K562 (cell line): ENCODE measurements at regions not wholly inside any gene's neighbourhood (a gene's known extent, or its start where the extent isn't known, plus 50 kb on each side); places are given as distances from the start of the nearest gene placed in this dataset.

ENCODE experiments used
- ATAC-seq: fragments of 200-7000 bp; cut with Tn5 transposase; 3 replicates; pipeline ENCODE4 v1.9.1; 2020; ENCODE audit warnings: moderate library complexity
- BruUV-seq: library from RNA; stranded (reverse); fragments of 400-500 nt; replicated peaks from 2 replicates; lab custom pipeline; 2021; lab: Mats Ljungman, UMichigan
- CTCF ChIA-PET: fragments of 300-600 bp; formaldehyde crosslinking; extraction: SDS; loops from one replicate; lab custom pipeline; 2021; ENCODE audit warnings: low intra/inter-chr PET ratio; lab: Yijun Ruan, JAX
- POLR2A ChIA-PET: fragments of 300-600, 350-650 bp; sonication (Branson Sonifier 250); formaldehyde crosslinking; extraction: SDS; loops from one replicate; lab custom pipeline; 2021; ENCODE audit warnings: antibody characterized with exemption, inconsistent platforms; lab: Yijun Ruan, JAX
- DNase-seq, 4 experiments: peaks; one replicate each; pipeline versions ENCODE4 v3.0.0 to v3.0.0-alpha.2; 2011 to 2018; ENCODE audit warnings: low spot score in 3 of 4, mixed read lengths in 3 of 4; ENCODE audit errors: extremely low read depth in 1 of 4
- FAIRE-seq: peaks from 2 replicates; lab custom pipeline; 2011; peaks lifted over from hg19 to GRCh38; lab: Jason Lieb, UNC
- H2AFZ ChIP-seq: 2 replicates; pipeline ENCODE4 v1.6.0; 2011; ENCODE audit warnings: low read depth, low read length, control low read depth, inconsistent platforms
- H3K27ac ChIP-seq: fragments of 200-600 bp; 3 replicates; pipeline ENCODE4 v1.8.0; 2011; ENCODE audit warnings: low read depth, mild to moderate bottlenecking, control low read depth, inconsistent platforms, low read length, moderate library complexity, mixed read lengths; ENCODE audit errors: extremely low read depth
- H3K27me3 ChIP-seq, 2 experiments: fragments of 300-600 bp in 1 of 2; 2 replicates in 1 of 2; 3 replicates in 1 of 2; pipeline versions ENCODE4 v1.6.0 to v1.8.0; 2011; ENCODE audit warnings: inconsistent platforms in 2 of 2, low read length in 2 of 2, mild to moderate bottlenecking in 1 of 2, mixed read lengths in 1 of 2, moderate library complexity in 1 of 2; ENCODE audit not compliant: control insufficient read depth in 2 of 2, insufficient read depth in 2 of 2
- H3K36me3 ChIP-seq: fragments of 300-600 bp; 3 replicates; pipeline ENCODE4 v1.8.0; 2011; ENCODE audit warnings: mild to moderate bottlenecking, low read length, inconsistent platforms; ENCODE audit not compliant: control insufficient read depth, insufficient read depth
- H3K4me1 ChIP-seq, 2 experiments: fragments of 200-600 bp in 1 of 2; replicated peaks in 1 of 2; 2 replicates in 1 of 2; 3 replicates in 1 of 2; pipeline versions ENCODE4 v1.5.1 to v1.8.0; 2011; ENCODE audit warnings: inconsistent platforms in 2 of 2, low read length in 2 of 2, mild to moderate bottlenecking in 1 of 2, mixed read lengths in 1 of 2, moderate library complexity in 1 of 2; ENCODE audit not compliant: control insufficient read depth in 2 of 2, insufficient read depth in 2 of 2
- H3K4me2 ChIP-seq: 2 replicates; pipeline ENCODE4 v1.6.1; 2011; ENCODE audit warnings: low read length, control low read depth, inconsistent platforms, mixed read lengths; ENCODE audit not compliant: insufficient read depth
- H3K4me3 ChIP-seq: fragments of 200-600 bp; sonication (generic), shearing (Covaris generic); 2 replicates; pipeline ENCODE4 v1.5.1; 2016; ENCODE audit warnings: control low read depth, inconsistent platforms
- H3K79me2 ChIP-seq: fragments of 200-600 bp; 3 replicates; pipeline ENCODE4 v1.8.0; 2011; ENCODE audit warnings: low read length, inconsistent platforms; ENCODE audit not compliant: control insufficient read depth, insufficient read depth
- H3K9ac ChIP-seq, 2 experiments: 2 replicates each; pipeline versions ENCODE4 v1.6.0 to v1.6.1; 2011; ENCODE audit warnings: low read depth in 2 of 2, low read length in 2 of 2, control low read depth in 1 of 2, inconsistent platforms in 1 of 2, mild to moderate bottlenecking in 1 of 2, mixed read lengths in 1 of 2; ENCODE audit not compliant: insufficient read depth in 1 of 2
- H3K9me1 ChIP-seq: one replicate; pipeline ENCODE4 v1.6.0; 2011; ENCODE audit warnings: inconsistent platforms, mild to moderate bottlenecking, low read length, moderate library complexity; ENCODE audit not compliant: control insufficient read depth, insufficient read depth
- H3K9me3 ChIP-seq: replicated peaks from 2 replicates; pipeline ENCODE4 v1.5.1; 2011; ENCODE audit warnings: low read depth, low read length, inconsistent platforms; ENCODE audit not compliant: control insufficient read depth, insufficient read depth
- H4K20me1 ChIP-seq: replicated peaks from 2 replicates; pipeline ENCODE4 v1.6.1; 2011; ENCODE audit warnings: low read length, inconsistent platforms, mixed read lengths; ENCODE audit not compliant: control insufficient read depth, insufficient read depth
- BCL6 ChIP-seq: fragments of 250-450 bp; sonication (Bioruptor Pico); IDR thresholded peaks from 2 replicates; pipeline ENCODE4 v1.4.0; 2020
- DLX4 ChIP-seq: fragments of 250-450 bp; sonication (Bioruptor Pico); IDR thresholded peaks from 2 replicates; pipeline ENCODE4 v1.6.1; 2021; ENCODE audit warnings: mild to moderate bottlenecking
- FOS ChIP-seq: IDR thresholded peaks from 3 replicates; pipeline ENCODE4 v1.6.1; 2011; ENCODE audit not compliant: insufficient read length; ENCODE audit errors: extremely low read depth
- ZNF134 ChIP-seq: fragments of 250-450 bp; sonication (Bioruptor Pico); conservative IDR thresholded peaks from 2 replicates; pipeline ENCODE4 v1.4.0; 2020
- ZNF217 ChIP-seq: sonication (generic); formaldehyde crosslinking; IDR thresholded peaks from 2 replicates; pipeline ENCODE4 v1.8.0; 2022; ENCODE audit warnings: mild to moderate bottlenecking, missing genetic modification reagents
- ZNF398 ChIP-seq: fragments of 250-450 bp; sonication (Bioruptor Pico); IDR thresholded peaks from 2 replicates; pipeline ENCODE4 v1.8.0; 2021; ENCODE audit warnings: moderate library complexity, mild to moderate bottlenecking, inconsistent platforms
- WGBS: fragments of 100-300 bp; shearing (Covaris generic); methylation state at CpG from one replicate; pipeline ENCODE4 v1.1.6; 2016; ENCODE audit warnings: low coverage, mixed read lengths; ENCODE audit not compliant: insufficient coverage; ENCODE audit errors: missing lambda C conversion rate; 5-methylcytosine and 5-hydroxymethylcytosine counted together
- in situ Hi-C: fragments of 300-500 bp; cut with MboI; formaldehyde crosslinking; loops from 4 replicates; pipeline ENCODE4 v1.15.0; 2018; ENCODE audit warnings: inconsistent platforms, mixed read lengths
- intact Hi-C: fragments of 100-400 bp; cut with micrococcal nuclease; formaldehyde crosslinking; loops from 2 replicates; pipeline ENCODE4 v1.14.2; 2022
- TF ChIP-seq, protein P1 (sequence below): sonication (generic); formaldehyde crosslinking; IDR thresholded peaks from 2 replicates; pipeline ENCODE4 v1.8.1; 2023; ENCODE audit warnings: mild to moderate bottlenecking, missing genetic modification reagents, moderate library complexity

DNA sequence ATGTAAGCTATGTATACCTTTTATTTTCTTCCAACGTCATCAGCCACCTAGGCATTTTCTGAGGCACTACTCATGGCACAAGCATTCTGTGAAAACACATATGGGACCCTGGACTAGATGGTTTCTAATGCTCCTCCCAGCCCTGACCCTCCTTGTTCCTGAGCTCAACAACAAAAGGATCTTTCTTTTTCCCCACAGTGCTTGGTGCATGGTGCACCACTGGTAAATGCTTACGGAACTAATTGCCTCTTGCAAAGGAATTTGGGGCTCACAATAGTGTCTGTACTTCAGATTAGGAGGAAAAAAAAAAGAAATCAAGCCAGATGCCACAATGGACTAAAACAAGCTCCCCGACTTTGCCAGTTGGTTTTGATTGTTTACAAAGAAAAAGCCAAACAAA, 390.5 kb downstream of the PLPP3 start:
- in situ Hi-C loops, result no loop called here
- no peak for DNase-seq
- no peak overlapping the region for H3K9ac ChIP-seq
- no peaks in the 10 kb centered on the region for H3K4me1 ChIP-seq
- POLR2A ChIA-PET, result interaction anchor here (0.6 kb wide), 1 partner anchor 86 kb away, joined by 3 read pairs; no protein-coding TSS in a partner anchor
- no peak for FAIRE-seq
- no peak overlapping the region for H3K4me2 ChIP-seq
- H2AFZ ChIP-seq, result no peak overlapping the region
- no TSS peak for BruUV-seq
- no peak overlapping the region for H3K27ac ChIP-seq
- no peaks in the 10 kb centered on the region for H3K9me1 ChIP-seq
- H4K20me1 ChIP-seq, result no peaks in the 10 kb centered on the region
- TF ChIP-seq DLX4 (no peak), ZNF398 (CRISPR knock-in tag) (no peak), ZNF217 (CRISPR knock-in tag) (no peak), FOS (no peak), BCL6 (CRISPR knock-in tag) (no peak), ZNF134 (no peak)
- TF ChIP-seq, protein P1, sequence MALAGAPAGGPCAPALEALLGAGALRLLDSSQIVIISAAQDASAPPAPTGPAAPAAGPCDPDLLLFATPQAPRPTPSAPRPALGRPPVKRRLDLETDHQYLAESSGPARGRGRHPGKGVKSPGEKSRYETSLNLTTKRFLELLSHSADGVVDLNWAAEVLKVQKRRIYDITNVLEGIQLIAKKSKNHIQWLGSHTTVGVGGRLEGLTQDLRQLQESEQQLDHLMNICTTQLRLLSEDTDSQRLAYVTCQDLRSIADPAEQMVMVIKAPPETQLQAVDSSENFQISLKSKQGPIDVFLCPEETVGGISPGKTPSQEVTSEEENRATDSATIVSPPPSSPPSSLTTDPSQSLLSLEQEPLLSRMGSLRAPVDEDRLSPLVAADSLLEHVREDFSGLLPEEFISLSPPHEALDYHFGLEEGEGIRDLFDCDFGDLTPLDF, result no peak
- no peaks in the 10 kb centered on the region for H3K79me2 ChIP-seq
- intact Hi-C loops, result no loop called here
- no peaks in the 10 kb centered on the region for H3K36me3 ChIP-seq
- WGBS, result 0% methylated on average over 3 of the region's 3 CpGs
- no peak overlapping the region for H3K4me3 ChIP-seq
- H3K27me3 ChIP-seq, result no peaks in the 10 kb centered on the region
- CTCF ChIA-PET, result no interaction called here
- ATAC-seq, result no peak
- no peaks in the 10 kb centered on the region for H3K9me3 ChIP-seq
